ENCODE measurements at regions not wholly inside any gene's neighbourhood (a gene's known extent, or its start where the extent isn't known, plus 50 kb on each side); places are given as distances from the start of the nearest gene placed in this dataset.

DNA sequence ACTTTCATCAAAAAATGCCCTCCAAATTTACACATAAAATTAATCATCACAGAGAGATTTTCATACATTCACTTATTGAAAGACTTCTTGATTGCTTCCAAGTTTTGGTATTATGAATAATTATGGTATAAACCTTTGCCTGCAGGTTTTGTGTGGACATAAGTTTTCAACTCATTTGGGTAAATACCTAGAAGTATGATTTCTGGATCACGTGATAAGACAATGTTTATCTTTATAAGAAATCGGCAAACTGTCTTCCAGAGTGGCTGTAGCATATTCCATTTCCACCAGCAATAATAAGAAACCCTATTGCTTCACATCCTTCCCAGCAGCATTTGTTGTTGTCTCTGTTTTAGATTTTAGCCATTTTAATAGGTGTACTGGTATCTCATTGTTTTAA is 1507.0 kb upstream of the IGFBP7 start:
- TF ChIP-seq, protein P1, sequence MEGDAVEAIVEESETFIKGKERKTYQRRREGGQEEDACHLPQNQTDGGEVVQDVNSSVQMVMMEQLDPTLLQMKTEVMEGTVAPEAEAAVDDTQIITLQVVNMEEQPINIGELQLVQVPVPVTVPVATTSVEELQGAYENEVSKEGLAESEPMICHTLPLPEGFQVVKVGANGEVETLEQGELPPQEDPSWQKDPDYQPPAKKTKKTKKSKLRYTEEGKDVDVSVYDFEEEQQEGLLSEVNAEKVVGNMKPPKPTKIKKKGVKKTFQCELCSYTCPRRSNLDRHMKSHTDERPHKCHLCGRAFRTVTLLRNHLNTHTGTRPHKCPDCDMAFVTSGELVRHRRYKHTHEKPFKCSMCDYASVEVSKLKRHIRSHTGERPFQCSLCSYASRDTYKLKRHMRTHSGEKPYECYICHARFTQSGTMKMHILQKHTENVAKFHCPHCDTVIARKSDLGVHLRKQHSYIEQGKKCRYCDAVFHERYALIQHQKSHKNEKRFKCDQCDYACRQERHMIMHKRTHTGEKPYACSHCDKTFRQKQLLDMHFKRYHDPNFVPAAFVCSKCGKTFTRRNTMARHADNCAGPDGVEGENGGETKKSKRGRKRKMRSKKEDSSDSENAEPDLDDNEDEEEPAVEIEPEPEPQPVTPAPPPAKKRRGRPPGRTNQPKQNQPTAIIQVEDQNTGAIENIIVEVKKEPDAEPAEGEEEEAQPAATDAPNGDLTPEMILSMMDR (IDR thresholded peaks at IDR 0.05) = no peak
- TF ChIP-seq POLR2A (IDR thresholded peaks at IDR 0.05) = no peak

Measured in heart left ventricle (tissue), 13 donors.